PFSK-1 (cell line): ENCODE measurements at regions not wholly inside any gene's neighbourhood (a gene's known extent, or its start where the extent isn't known, plus 50 kb on each side); places are given as distances from the start of the nearest gene placed in this dataset.

ENCODE experiments used
- POLR2AphosphoS5 ChIP-seq: IDR thresholded peaks from 2 replicates; pipeline ENCODE4 v1.6.1; 2012; ENCODE audit warnings: low read depth, mild to moderate bottlenecking, control low read depth, low read length, moderate library complexity
- REST ChIP-seq, 2 experiments: IDR thresholded peaks; 2 replicates each; pipeline versions ENCODE4 v1.6.1 to v1.8.0; 2011 to 2012; ENCODE audit warnings: low read depth in 2 of 2, low read length in 2 of 2, control low read depth in 1 of 2, inconsistent platforms in 1 of 2, mild to moderate bottlenecking in 1 of 2, moderate library complexity in 1 of 2; ENCODE audit not compliant: insufficient read depth in 1 of 2
- SIN3A ChIP-seq: IDR thresholded peaks from 2 replicates; pipeline ENCODE4 v1.6.1; 2012; ENCODE audit warnings: mild to moderate bottlenecking, low read length, moderate library complexity, borderline replicate concordance; ENCODE audit not compliant: insufficient read depth
- TAF1 ChIP-seq: IDR thresholded peaks from 2 replicates; pipeline ENCODE4 v1.6.1; 2012; ENCODE audit warnings: low read length, control low read depth, borderline replicate concordance; ENCODE audit not compliant: insufficient read depth

GRCh38 chr13:103371271-103371670 is 305.1 kb upstream of the SLC10A2 start:
- TF ChIP-seq SIN3A (no peak), REST (IDR thresholded peaks at IDR 0.05; ENCODE audit: insufficient read depth in 1 of 2, low read depth in 2 of 2, low read length in 2 of 2) (no peak), POLR2AphosphoS5 (no peak), TAF1 (no peak)
